ENCODE measurements at regions not wholly inside any gene's neighbourhood (a gene's known extent, or its start where the extent isn't known, plus 50 kb on each side); places are given as distances from the start of the nearest gene placed in this dataset.

DNA sequence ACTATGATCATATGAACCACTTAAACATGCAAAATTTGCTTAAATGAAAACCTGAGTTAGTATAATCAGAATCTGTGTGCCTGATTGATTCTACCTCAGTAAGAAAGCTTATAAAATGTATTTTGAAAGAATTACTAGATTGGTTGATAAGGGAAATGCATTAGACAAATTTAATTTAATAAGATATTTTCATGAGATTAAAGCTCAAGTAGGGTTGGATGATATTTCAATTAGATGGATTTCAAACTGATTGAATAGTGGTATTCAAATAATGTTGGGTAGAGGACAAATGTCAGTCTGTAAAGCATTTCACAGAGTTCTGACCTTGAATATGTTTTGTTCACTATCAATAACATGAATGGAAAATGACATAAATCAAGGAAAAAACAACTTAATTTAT is 780.4 kb upstream of the ALCAM start:
- TF ChIP-seq, protein P1, sequence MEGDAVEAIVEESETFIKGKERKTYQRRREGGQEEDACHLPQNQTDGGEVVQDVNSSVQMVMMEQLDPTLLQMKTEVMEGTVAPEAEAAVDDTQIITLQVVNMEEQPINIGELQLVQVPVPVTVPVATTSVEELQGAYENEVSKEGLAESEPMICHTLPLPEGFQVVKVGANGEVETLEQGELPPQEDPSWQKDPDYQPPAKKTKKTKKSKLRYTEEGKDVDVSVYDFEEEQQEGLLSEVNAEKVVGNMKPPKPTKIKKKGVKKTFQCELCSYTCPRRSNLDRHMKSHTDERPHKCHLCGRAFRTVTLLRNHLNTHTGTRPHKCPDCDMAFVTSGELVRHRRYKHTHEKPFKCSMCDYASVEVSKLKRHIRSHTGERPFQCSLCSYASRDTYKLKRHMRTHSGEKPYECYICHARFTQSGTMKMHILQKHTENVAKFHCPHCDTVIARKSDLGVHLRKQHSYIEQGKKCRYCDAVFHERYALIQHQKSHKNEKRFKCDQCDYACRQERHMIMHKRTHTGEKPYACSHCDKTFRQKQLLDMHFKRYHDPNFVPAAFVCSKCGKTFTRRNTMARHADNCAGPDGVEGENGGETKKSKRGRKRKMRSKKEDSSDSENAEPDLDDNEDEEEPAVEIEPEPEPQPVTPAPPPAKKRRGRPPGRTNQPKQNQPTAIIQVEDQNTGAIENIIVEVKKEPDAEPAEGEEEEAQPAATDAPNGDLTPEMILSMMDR (IDR thresholded peaks at IDR 0.05): no peak
- no peak for TF ChIP-seq POLR2A (IDR thresholded peaks at IDR 0.05)
